Epithelial cell of esophagus (primary cell): ENCODE measurements at regions not wholly inside any gene's neighbourhood (a gene's known extent, or its start where the extent isn't known, plus 50 kb on each side); places are given as distances from the start of the nearest gene placed in this dataset.

ENCODE experiments used
- DNase-seq: peaks from one replicate; pipeline ENCODE4 v3.0.0; 2010; ENCODE audit warnings: low read depth
- H3K4me3 ChIP-seq: 2 replicates; pipeline ENCODE4 v1.5.1; 2011; ENCODE audit warnings: mild to moderate bottlenecking, low read length, control low read depth
- TF ChIP-seq, protein P1 (sequence below): IDR thresholded peaks from 2 replicates; pipeline ENCODE4 v1.5.1; 2011; ENCODE audit warnings: low read depth, mild to moderate bottlenecking, low read length, control low read depth, inconsistent platforms; ENCODE audit not compliant: insufficient read depth; ENCODE audit errors: missing control alignments

DNA sequence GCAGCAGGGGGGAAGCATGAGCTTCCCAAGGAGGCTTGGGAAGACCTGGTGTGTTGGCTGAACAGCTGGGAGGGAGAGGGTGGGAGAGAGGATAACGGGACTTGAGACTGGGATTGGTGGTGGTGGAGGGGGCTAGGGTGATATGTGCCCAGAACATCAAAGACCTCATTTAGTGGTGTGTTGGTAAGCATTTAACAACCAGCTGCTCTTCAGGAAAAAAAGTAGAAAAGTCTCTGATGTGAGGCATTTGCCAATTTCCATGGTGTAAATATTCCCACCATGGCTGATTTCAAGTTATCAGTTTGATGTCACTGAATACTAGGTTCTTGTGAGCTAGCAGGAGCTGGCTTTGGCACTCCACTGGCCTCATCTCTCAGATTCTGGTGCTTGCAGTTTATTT is 170.8 kb downstream of the MACROH2A1 start:
- DNase-seq, result no peak
- no peak overlapping the region for H3K4me3 ChIP-seq
- TF ChIP-seq, protein P1, sequence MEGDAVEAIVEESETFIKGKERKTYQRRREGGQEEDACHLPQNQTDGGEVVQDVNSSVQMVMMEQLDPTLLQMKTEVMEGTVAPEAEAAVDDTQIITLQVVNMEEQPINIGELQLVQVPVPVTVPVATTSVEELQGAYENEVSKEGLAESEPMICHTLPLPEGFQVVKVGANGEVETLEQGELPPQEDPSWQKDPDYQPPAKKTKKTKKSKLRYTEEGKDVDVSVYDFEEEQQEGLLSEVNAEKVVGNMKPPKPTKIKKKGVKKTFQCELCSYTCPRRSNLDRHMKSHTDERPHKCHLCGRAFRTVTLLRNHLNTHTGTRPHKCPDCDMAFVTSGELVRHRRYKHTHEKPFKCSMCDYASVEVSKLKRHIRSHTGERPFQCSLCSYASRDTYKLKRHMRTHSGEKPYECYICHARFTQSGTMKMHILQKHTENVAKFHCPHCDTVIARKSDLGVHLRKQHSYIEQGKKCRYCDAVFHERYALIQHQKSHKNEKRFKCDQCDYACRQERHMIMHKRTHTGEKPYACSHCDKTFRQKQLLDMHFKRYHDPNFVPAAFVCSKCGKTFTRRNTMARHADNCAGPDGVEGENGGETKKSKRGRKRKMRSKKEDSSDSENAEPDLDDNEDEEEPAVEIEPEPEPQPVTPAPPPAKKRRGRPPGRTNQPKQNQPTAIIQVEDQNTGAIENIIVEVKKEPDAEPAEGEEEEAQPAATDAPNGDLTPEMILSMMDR, result no peak

DNA sequence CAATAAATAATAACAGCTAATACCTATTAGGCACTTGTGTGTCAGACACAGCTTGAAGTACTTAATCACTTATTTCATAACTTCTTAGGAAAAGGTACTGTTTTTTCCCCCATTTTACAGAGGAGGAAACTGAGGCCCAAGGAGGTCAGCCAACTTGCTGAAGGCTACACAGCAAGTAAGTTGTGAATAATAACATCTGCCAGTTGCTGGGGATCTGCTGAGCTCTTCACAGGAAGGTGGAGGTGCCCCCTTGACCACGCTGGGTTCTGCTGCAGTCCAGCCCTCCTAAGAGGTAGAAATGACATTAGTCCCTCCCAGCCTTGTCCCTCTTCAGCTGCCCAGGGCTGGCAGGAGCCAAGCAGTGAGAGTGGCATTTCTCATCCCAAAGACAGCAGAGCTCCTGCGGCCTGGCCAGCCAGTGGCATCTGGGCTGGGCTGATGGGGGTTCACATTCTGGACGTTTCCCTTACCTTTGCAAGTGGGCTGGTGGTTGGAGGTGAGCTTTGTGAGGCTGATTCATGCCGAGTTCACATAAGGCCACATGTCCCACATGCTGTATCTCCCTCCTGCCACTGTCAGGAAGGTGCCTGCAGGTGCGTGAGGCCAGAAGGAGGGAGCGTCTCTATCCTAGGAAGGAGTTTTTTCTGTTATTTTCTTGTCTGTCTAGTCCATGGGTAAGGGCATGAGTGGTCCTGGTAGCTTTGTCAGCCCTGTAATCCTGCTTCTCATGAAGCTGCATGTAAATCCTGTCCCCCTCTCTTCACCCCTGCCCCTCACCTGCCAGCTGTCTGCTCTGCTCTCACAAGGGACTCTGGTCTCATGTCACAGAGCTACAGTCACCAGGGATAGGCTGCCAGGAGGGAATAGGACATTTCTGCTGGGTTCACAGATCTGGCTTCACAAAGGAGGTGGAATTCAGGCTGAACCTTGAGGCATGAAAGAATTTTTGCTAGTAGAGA is 171.7 kb downstream of the MACROH2A1 start:
- TF ChIP-seq, protein P1, result no peak
- no peak overlapping the region for H3K4me3 ChIP-seq
- no peak for DNase-seq

DNA sequence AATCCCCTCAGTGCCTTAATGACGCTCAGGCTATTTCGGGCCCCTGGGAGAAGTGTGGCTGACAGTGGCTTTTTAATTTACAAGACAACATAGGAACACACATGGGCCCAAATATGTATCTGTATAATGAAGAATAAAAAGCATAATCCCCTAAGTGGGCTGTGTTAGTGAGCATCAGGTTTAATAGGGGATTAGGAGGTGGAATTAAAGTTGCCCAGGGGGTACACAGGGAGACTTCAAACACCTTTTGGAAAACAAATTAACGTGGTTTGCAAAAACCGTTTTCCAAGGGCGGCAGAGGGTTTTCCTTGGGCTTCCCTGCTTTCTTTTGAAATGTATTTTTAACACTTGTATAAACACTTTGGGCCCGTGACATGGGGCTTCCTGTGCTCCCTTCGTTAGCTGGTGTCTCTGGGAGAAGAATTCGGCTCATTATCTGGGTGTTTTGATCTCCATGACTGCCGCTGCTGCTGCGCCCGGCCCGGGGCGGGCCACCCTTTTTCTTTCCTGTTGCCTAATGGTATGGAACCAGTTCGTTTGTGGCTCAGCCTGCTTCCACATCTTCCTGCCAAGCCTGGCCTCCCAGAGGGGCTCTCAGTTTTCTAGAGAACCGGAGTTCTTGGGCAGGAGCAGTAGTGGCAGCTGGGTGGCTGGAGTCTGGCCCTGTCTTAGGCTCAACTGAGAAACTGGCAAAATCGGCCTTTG is 173.0 kb downstream of the MACROH2A1 start:
- no peak overlapping the region for H3K4me3 ChIP-seq
- DNase-seq, result no peak
- TF ChIP-seq, protein P1, result no peak

DNA sequence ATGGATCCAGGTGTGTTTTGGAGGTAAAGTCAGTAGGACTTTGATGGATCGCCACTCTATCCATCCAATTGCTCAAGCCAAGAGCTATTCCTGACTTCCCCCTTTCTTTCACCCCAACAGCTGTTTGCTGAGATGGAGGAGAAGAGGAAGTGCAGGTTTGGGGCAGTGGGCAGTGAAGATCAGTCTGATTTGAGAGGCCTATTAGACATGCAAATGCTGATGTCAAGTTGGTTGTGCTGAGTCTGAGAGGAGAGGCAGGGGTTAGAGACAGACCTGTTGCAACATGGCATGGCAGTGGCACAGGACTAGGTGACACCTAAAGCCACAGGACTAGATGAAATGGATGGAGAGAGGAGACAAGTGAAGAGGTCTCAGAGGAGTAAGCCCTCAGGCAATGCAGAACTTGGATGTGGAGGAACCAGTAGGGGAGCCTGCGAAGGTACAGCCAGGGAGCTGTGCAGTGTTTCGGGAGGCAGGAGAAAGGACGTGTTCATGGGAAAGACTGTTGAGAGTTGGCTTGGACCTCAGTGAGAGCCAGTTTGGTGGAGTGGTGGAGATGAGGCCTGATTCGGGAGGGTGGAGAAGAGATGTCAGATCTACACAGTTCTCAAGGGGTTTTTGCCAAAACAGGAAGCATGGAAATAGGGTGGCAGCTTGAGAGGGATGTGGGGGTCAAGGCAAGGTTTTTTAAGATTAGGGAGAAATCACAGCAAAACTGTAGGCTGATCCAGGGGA is 175.0 kb downstream of the MACROH2A1 start:
- TF ChIP-seq, protein P1, result no peak
- DNase-seq, result no peak
- no peak overlapping the region for H3K4me3 ChIP-seq

DNA sequence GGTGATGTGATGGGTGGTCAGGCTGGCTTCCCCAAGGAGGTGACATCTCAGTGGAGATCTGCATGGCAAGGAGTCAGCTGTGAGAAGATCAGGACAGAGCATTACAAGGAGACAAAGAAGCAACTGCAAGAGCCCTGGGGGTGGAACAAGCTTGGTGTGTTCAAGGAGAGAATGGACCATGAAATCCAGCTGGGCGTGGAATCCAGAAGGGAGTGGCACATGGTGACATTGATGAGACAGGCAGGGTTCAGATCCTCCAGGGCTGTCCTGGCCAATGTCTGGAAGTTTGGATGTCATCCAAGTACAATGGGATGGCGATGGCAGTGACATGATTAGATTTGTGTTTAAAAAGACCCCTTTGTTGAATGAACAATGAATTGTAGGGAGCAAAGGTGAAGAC is 175.6 kb downstream of the MACROH2A1 start:
- no peak overlapping the region for H3K4me3 ChIP-seq
- DNase-seq, result no peak
- TF ChIP-seq, protein P1, result no peak

DNA sequence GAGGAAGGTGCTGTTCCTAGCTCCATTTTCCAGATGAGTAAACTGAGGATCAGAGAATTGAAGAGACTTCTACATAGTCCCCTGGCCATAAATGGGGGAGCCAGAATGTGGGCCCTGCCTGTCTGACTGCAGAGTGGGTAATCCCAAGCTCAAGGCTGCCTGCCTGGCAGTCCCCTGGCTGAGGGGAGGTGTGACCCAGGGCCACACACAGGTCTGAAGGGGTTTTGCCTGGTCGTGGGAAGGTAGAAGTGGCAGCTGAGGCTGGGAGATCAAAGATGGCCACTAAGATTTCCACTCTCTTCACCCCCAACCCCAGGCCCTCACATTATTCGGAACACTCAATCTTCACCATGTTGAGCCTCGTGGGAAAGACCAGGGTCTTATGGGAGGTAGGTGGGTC is 176.3 kb downstream of the MACROH2A1 start:
- DNase-seq, result no peak
- TF ChIP-seq, protein P1, result no peak
- no peak overlapping the region for H3K4me3 ChIP-seq
